GM23338 (cell line): ENCODE measurements at regions not wholly inside any gene's neighbourhood (a gene's known extent, or its start where the extent isn't known, plus 50 kb on each side); places are given as distances from the start of the nearest gene placed in this dataset.

Experiments used
- ATAC-seq: fragments of 200-7000 bp; cut with Tn5 transposase; 3 replicates; pipeline ENCODE4 v1.9.1; 2020
- DNase-seq: peaks from one replicate; pipeline ENCODE4 v3.0.0-alpha.2; 2015; ENCODE audit warnings: low spot score
- H2AFZ ChIP-seq: fragments of 200-600 bp; sonication (generic); 2 replicates; pipeline ENCODE4 v1.8.0; 2016; ENCODE audit warnings: antibody characterized with exemption, mild to moderate bottlenecking, moderate library complexity
- H3F3A ChIP-seq: fragments of 200-600 bp; sonication (generic); replicated peaks from 2 replicates; pipeline ENCODE4 v1.8.0; 2017; ENCODE audit warnings: antibody characterized with exemption, mixed run types, low read depth
- H3K27ac ChIP-seq: fragments of 200-600 bp; sonication (generic); 2 replicates; pipeline ENCODE4 v1.6.1; 2016; ENCODE audit warnings: low read depth
- H3K27me3 ChIP-seq: fragments of 200-600 bp; sonication (generic); 2 replicates; pipeline ENCODE4 v1.8.0; 2016; ENCODE audit warnings: mild to moderate bottlenecking, mixed run types, moderate library complexity; ENCODE audit not compliant: insufficient read depth
- H3K36me3 ChIP-seq: fragments of 200-600 bp; sonication (generic); 2 replicates; pipeline ENCODE4 v1.8.0; 2016; ENCODE audit warnings: mild to moderate bottlenecking; ENCODE audit not compliant: insufficient read depth
- H3K4me1 ChIP-seq: fragments of 200-600 bp; sonication (generic); 2 replicates; pipeline ENCODE4 v1.8.0; 2016; ENCODE audit warnings: mild to moderate bottlenecking, moderate library complexity; ENCODE audit not compliant: insufficient read depth
- H3K4me2 ChIP-seq: fragments of 200-600 bp; sonication (generic); 2 replicates; pipeline ENCODE4 v1.7.1; 2017; ENCODE audit warnings: mixed run types
- H3K4me3 ChIP-seq: fragments of 200-600 bp; sonication (generic); 2 replicates; pipeline ENCODE4 v1.6.1; 2016; ENCODE audit warnings: mixed run types
- H3K79me2 ChIP-seq: fragments of 200-600 bp; sonication (generic); replicated peaks from 2 replicates; pipeline ENCODE4 v1.8.0; 2017; ENCODE audit warnings: mild to moderate bottlenecking; ENCODE audit not compliant: insufficient read depth
- H3K9me2 ChIP-seq: fragments of 200-600 bp; sonication (generic); 2 replicates; pipeline ENCODE4 v1.8.0; 2017; ENCODE audit not compliant: insufficient read depth
- H4K20me1 ChIP-seq: fragments of 200-600 bp; sonication (generic); replicated peaks from 2 replicates; pipeline ENCODE4 v1.8.0; 2017; ENCODE audit warnings: mild to moderate bottlenecking; ENCODE audit not compliant: insufficient read depth
- H3K27ac Mint-ChIP-seq: 2 replicates; pipeline ENCODE4 v1.8.0; 2020; ENCODE audit warnings: inconsistent platforms, mild to moderate bottlenecking, moderate library complexity, mixed read lengths
- H3K27me3 Mint-ChIP-seq: 3 replicates; pipeline ENCODE4 v1.8.0; 2022; ENCODE audit warnings: low read depth, mild to moderate bottlenecking, moderate library complexity, mixed read lengths, inconsistent platforms; ENCODE audit not compliant: insufficient read depth, poor library complexity
- H3K36me3 Mint-ChIP-seq: 3 replicates; pipeline ENCODE4 v1.8.0; 2021; ENCODE audit warnings: low read depth, mild to moderate bottlenecking, inconsistent platforms, moderate library complexity, mixed read lengths
- H3K4me1 Mint-ChIP-seq: 3 replicates; pipeline ENCODE4 v1.8.0; 2020; ENCODE audit warnings: mild to moderate bottlenecking, inconsistent platforms, mixed read lengths
- H3K4me3 Mint-ChIP-seq: 3 replicates; pipeline ENCODE4 v1.8.0; 2021; ENCODE audit warnings: moderate library complexity, mild to moderate bottlenecking, inconsistent platforms, mixed read lengths
- H3K9me3 Mint-ChIP-seq: 3 replicates; pipeline ENCODE4 v1.8.0; 2020; ENCODE audit warnings: moderate library complexity, mild to moderate bottlenecking, inconsistent platforms, mixed read lengths
- CREB1 ChIP-seq: fragments of 250-450 bp; sonication (Bioruptor Pico); IDR thresholded peaks from 2 replicates; pipeline ENCODE4 v1.5.0; 2020; ENCODE audit warnings: low read depth, mild to moderate bottlenecking, moderate library complexity
- EZH2 ChIP-seq: fragments of 200-600 bp; sonication (generic); IDR thresholded peaks from one replicate; pipeline ENCODE4 v1.8.0; 2017; ENCODE audit warnings: antibody characterized with exemption, mild to moderate bottlenecking, low read depth; ENCODE audit not compliant: unreplicated experiment
- EZH2phosphoT487 ChIP-seq: fragments of 200-600 bp; sonication (generic); IDR thresholded peaks from one replicate; pipeline ENCODE4 v1.8.1; 2018; ENCODE audit warnings: antibody characterized with exemption; ENCODE audit not compliant: unreplicated experiment
- JUNB ChIP-seq: IDR thresholded peaks from one replicate; pipeline ENCODE4 v1.6.1; 2016; ENCODE audit warnings: antibody characterized with exemption; ENCODE audit not compliant: unreplicated experiment
- NANOG ChIP-seq: IDR thresholded peaks from 2 replicates; pipeline ENCODE4 v1.6.1; 2016; ENCODE audit warnings: antibody characterized with exemption, borderline replicate concordance
- POLR2AphosphoS5 ChIP-seq: IDR thresholded peaks from 2 replicates; pipeline ENCODE4 v1.6.1; 2016; ENCODE audit warnings: antibody characterized with exemption, low read depth
- REST ChIP-seq: IDR thresholded peaks from one replicate; pipeline ENCODE4 v1.6.1; 2018; ENCODE audit warnings: antibody characterized with exemption; ENCODE audit not compliant: unreplicated experiment
- STAT1 ChIP-seq: IDR thresholded peaks from one replicate; pipeline ENCODE4 v1.6.1; 2016; ENCODE audit warnings: antibody characterized with exemption; ENCODE audit not compliant: unreplicated experiment
- ZNF114 ChIP-seq: fragments of 250-450 bp; sonication (Bioruptor Pico); IDR thresholded peaks from 2 replicates; pipeline ENCODE4 v1.5.0; 2020; ENCODE audit warnings: mild to moderate bottlenecking, moderate library complexity
- ZNF331 ChIP-seq: fragments of 250-450 bp; sonication (Bioruptor Pico); IDR thresholded peaks from 2 replicates; pipeline ENCODE4 v1.5.0; 2020; ENCODE audit warnings: low read depth, mild to moderate bottlenecking, moderate library complexity
- ZNF462 ChIP-seq: fragments of 250-450 bp; sonication (Bioruptor Pico); IDR thresholded peaks from 2 replicates; pipeline ENCODE4 v1.5.0; 2020; ENCODE audit warnings: mild to moderate bottlenecking, moderate library complexity
- TF ChIP-seq, protein P1 (sequence below): IDR thresholded peaks from 2 replicates; pipeline ENCODE4 v1.6.1; 2016; ENCODE audit warnings: antibody characterized with exemption
- TF ChIP-seq, protein P2 (sequence below), 2 experiments: fragments of 200-600 bp in 1 of 2; sonication (generic) in 1 of 2; conservative IDR thresholded peaks; 2 replicates each; pipeline versions ENCODE4 v1.5.1 to v1.6.1; 2016 to 2017; ENCODE audit warnings: antibody characterized with exemption in 2 of 2, low read depth in 2 of 2, mild to moderate bottlenecking in 2 of 2, moderate library complexity in 1 of 2

DNA sequence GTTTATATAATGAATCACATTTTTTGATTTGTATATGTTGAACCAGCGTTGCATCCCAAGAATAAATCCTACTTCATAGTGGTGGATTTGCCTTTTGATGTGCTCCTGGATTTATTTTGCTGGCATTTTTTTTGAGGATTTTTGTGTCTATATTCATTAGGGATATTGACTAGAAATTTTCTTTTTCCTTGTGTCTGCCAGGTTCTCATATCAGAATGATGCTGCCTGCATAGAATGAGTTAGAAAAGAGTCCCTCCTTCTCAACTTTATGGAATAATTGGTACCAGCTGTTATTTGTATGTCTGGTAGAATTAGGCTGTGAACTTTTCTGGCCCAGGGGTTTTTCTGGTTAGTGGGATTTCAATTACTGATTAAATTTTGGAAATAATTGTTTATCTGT, 457.4 kb upstream of the DSEL start:
- Histone ChIP-seq H3K4me1 (no peaks in the 10 kb centered on the region), H3K4me2 (no peak overlapping the region), H3F3A (no peaks in the 10 kb centered on the region), H4K20me1 (no peaks in the 10 kb centered on the region), H3K36me3 (no peaks in the 10 kb centered on the region), H3K27me3 (no peaks in the 10 kb centered on the region), H3K27ac (no peak overlapping the region), H3K79me2 (no peaks in the 10 kb centered on the region), H3K4me3 (no peak overlapping the region), H2AFZ (no peak overlapping the region), H3K9me2 (no peaks in the 10 kb centered on the region)
- Mint-ChIP-seq H3K4me3 (no peak overlapping the region), H3K9me3 (no peaks in the 10 kb centered on the region), H3K27me3 (peaks cover 2% of the 10 kb centered on the region), H3K4me1 (no peaks in the 10 kb centered on the region), H3K27ac (no peak overlapping the region), H3K36me3 (no peaks in the 10 kb centered on the region)
- TF ChIP-seq REST (no peak), EZH2 (no peak), JUNB (no peak), ZNF114 (no peak), CREB1 (no peak), STAT1 (no peak), NANOG (no peak), POLR2AphosphoS5 (no peak), ZNF462 (no peak), ZNF331 (CRISPR knock-in tag) (no peak), EZH2phosphoT487 (no peak)
- TF ChIP-seq, protein P1, sequence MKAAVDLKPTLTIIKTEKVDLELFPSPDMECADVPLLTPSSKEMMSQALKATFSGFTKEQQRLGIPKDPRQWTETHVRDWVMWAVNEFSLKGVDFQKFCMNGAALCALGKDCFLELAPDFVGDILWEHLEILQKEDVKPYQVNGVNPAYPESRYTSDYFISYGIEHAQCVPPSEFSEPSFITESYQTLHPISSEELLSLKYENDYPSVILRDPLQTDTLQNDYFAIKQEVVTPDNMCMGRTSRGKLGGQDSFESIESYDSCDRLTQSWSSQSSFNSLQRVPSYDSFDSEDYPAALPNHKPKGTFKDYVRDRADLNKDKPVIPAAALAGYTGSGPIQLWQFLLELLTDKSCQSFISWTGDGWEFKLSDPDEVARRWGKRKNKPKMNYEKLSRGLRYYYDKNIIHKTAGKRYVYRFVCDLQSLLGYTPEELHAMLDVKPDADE: no peak
- TF ChIP-seq, protein P2, sequence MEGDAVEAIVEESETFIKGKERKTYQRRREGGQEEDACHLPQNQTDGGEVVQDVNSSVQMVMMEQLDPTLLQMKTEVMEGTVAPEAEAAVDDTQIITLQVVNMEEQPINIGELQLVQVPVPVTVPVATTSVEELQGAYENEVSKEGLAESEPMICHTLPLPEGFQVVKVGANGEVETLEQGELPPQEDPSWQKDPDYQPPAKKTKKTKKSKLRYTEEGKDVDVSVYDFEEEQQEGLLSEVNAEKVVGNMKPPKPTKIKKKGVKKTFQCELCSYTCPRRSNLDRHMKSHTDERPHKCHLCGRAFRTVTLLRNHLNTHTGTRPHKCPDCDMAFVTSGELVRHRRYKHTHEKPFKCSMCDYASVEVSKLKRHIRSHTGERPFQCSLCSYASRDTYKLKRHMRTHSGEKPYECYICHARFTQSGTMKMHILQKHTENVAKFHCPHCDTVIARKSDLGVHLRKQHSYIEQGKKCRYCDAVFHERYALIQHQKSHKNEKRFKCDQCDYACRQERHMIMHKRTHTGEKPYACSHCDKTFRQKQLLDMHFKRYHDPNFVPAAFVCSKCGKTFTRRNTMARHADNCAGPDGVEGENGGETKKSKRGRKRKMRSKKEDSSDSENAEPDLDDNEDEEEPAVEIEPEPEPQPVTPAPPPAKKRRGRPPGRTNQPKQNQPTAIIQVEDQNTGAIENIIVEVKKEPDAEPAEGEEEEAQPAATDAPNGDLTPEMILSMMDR (conservative IDR thresholded peaks at IDR 0.05; ENCODE audit: low read depth in 2 of 2): no peak
- ATAC-seq (no peak), DNase-seq (no peak)
